GM23338 (cell line): ENCODE measurements at regions not wholly inside any gene's neighbourhood (a gene's known extent, or its start where the extent isn't known, plus 50 kb on each side); places are given as distances from the start of the nearest gene placed in this dataset.

ENCODE experiments used
- CTCF ChIP-seq, 2 experiments: fragments of 200-600 bp in 1 of 2; sonication (generic) in 1 of 2; conservative IDR thresholded peaks; 2 replicates each; pipeline versions ENCODE4 v1.5.1 to v1.6.1; 2016 to 2017; ENCODE audit warnings: antibody characterized with exemption in 2 of 2, low read depth in 2 of 2, mild to moderate bottlenecking in 2 of 2, moderate library complexity in 1 of 2
- EZH2phosphoT487 ChIP-seq: fragments of 200-600 bp; sonication (generic); IDR thresholded peaks from one replicate; pipeline ENCODE4 v1.8.1; 2018; ENCODE audit warnings: antibody characterized with exemption; ENCODE audit not compliant: unreplicated experiment
- JUNB ChIP-seq: IDR thresholded peaks from one replicate; pipeline ENCODE4 v1.6.1; 2016; ENCODE audit warnings: antibody characterized with exemption; ENCODE audit not compliant: unreplicated experiment

- TF ChIP-seq CTCF (conservative IDR thresholded peaks at IDR 0.05; ENCODE audit: low read depth in 2 of 2) = no peak
- no peak for TF ChIP-seq JUNB
- TF ChIP-seq EZH2phosphoT487 = no peak
Measured at GRCh38 chr12:13719986-13720385, 261.4 kb downstream of the GRIN2B start.
